WTC11 (cell line): ENCODE measurements at regions not wholly inside any gene's neighbourhood (a gene's known extent, or its start where the extent isn't known, plus 50 kb on each side); places are given as distances from the start of the nearest gene placed in this dataset.
A peak's percentile ranks its signal among the peaks of the same experiment; 100 is the strongest.

Experiments used
- ATAC-seq: fragments of 200-7000 bp; cut with Tn5 transposase; 2 replicates; pipeline ENCODE4 v1.10.0; 2021; ENCODE audit warnings: mild to moderate bottlenecking, moderate library complexity
- CTCF ChIA-PET: fragments of 300-600 bp; sonication (Branson Sonifier 250); formaldehyde crosslinking; loops from one replicate; lab custom pipeline; 2021; ENCODE audit warnings: antibody characterized with exemption; lab: Charles Lee
- POLR2A ChIA-PET: fragments of 350-600 bp; sonication (Branson Sonifier 250); formaldehyde crosslinking; loops from one replicate; lab custom pipeline; 2021; ENCODE audit warnings: antibody characterized with exemption; lab: Charles Lee
- DNase-seq: peaks from one replicate; pipeline ENCODE4 v3.0.0; 2021; ENCODE audit warnings: low spot score
- H3K27ac Mint-ChIP-seq: 2 replicates; pipeline ENCODE4 v1.8.0; 2021; ENCODE audit warnings: mixed read lengths
- H3K27me3 Mint-ChIP-seq: 2 replicates; pipeline ENCODE4 v1.8.0; 2021; ENCODE audit warnings: low read depth, mild to moderate bottlenecking, moderate library complexity, mixed read lengths
- H3K36me3 Mint-ChIP-seq: 2 replicates; pipeline ENCODE4 v1.8.0; 2021; ENCODE audit warnings: mixed read lengths
- H3K4me1 Mint-ChIP-seq: 2 replicates; pipeline ENCODE4 v1.8.0; 2022; ENCODE audit warnings: mixed read lengths
- H3K4me3 Mint-ChIP-seq: 2 replicates; pipeline ENCODE4 v1.8.0; 2021; ENCODE audit warnings: mild to moderate bottlenecking, moderate library complexity, mixed read lengths
- H3K9me3 Mint-ChIP-seq: 2 replicates; pipeline ENCODE4 v1.8.0; 2021; ENCODE audit warnings: mixed read lengths
- HMGA2 ChIP-seq: fragments of 250-450 bp; sonication (Bioruptor Pico); IDR thresholded peaks from 2 replicates; pipeline ENCODE4 v1.4.0; 2021; ENCODE audit warnings: mild to moderate bottlenecking, moderate library complexity
- PRDM15 ChIP-seq: sonication (generic); formaldehyde crosslinking; IDR thresholded peaks from 2 replicates; pipeline ENCODE4 v1.8.0; 2022; ENCODE audit warnings: missing genetic modification reagents
- ZNF317 ChIP-seq: sonication (generic); formaldehyde crosslinking; IDR thresholded peaks from 2 replicates; pipeline ENCODE4 v1.8.1; 2023; ENCODE audit warnings: low read depth, mild to moderate bottlenecking, moderate library complexity, missing genetic modification reagents, borderline replicate concordance

GRCh38 chr12:100743060-100743459, 51.5 kb upstream of the ANO4 start:
- Mint-ChIP-seq H3K4me3 (no peak overlapping the region), H3K4me1 (0 out of 2 replicates have a peak, but pooled peaks cover 2% of the 10 kb centered on the region), H3K36me3 (no peaks in the 10 kb centered on the region), H3K27ac (no peak overlapping the region), H3K27me3 (no peaks in the 10 kb centered on the region), H3K9me3 (peaks cover 9% of the 10 kb centered on the region)
- ChIA-PET CTCF (interaction anchor here (3.3 kb wide), 1 partner anchor 71 kb away, joined by 22 read pairs; no protein-coding TSS in a partner anchor), POLR2A (interaction anchor here (0.5 kb wide), 1 partner anchor 20 kb away, joined by 3 read pairs; no protein-coding TSS in a partner anchor)
- no peak for ATAC-seq
- DNase-seq: no peak
- TF ChIP-seq PRDM15 (CRISPR knock-in tag) (no peak), ZNF317 (CRISPR knock-in tag) (no peak), HMGA2 (CRISPR knock-in tag) (peak; percentile 96)
